Limb (tissue), 2 donors: ENCODE measurements at regions not wholly inside any gene's neighbourhood (a gene's known extent, or its start where the extent isn't known, plus 50 kb on each side); places are given as distances from the start of the nearest gene placed in this dataset.

Experiments used
- DNase-seq, 2 donors: peaks; one replicate each; pipeline ENCODE4 v3.0.0-alpha.2; 2016; ENCODE audit errors: extremely low spot score in 2 of 2

DNA sequence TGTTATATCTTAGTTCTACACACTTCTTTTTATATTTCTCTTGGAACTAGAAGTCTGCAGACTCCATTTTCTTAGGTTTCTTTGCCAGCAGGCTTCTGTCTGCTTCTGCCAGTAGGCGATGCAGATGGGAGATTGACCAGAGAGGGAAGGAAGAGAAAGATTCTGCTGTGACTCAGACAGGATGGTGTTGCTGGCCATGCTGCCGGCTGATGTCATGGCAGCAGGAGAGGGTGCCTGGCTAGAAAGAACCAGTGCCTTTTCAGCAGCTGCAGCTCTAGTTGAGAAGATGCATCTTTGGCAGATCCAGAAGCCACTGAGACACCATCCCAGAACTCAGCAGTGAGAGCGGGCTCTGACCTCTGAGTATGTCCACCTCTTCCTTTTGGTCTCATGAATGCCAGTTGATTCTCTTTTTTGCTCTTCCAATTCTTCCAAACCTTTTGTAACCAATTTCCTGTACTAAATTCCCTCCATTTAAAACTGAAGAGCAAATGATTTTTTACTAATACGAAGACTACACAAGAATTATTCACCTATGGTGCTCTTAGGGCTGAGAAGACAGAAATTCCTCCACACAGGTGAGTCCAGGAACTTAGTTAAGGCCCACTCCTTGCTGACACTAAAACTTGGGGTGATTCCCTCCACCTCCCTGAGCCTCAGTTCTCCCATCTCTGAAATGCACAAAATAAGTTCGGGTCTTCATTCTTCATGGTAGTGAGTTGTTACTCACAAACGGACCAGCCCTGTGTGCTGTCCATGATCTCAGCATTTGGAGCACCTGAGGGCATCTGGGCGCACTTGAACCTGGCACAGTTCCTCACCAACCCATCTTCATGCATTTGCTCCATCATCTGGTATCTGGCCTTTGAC lies 200.7 kb downstream of the MYCN start:
- no peak for DNase-seq

DNA sequence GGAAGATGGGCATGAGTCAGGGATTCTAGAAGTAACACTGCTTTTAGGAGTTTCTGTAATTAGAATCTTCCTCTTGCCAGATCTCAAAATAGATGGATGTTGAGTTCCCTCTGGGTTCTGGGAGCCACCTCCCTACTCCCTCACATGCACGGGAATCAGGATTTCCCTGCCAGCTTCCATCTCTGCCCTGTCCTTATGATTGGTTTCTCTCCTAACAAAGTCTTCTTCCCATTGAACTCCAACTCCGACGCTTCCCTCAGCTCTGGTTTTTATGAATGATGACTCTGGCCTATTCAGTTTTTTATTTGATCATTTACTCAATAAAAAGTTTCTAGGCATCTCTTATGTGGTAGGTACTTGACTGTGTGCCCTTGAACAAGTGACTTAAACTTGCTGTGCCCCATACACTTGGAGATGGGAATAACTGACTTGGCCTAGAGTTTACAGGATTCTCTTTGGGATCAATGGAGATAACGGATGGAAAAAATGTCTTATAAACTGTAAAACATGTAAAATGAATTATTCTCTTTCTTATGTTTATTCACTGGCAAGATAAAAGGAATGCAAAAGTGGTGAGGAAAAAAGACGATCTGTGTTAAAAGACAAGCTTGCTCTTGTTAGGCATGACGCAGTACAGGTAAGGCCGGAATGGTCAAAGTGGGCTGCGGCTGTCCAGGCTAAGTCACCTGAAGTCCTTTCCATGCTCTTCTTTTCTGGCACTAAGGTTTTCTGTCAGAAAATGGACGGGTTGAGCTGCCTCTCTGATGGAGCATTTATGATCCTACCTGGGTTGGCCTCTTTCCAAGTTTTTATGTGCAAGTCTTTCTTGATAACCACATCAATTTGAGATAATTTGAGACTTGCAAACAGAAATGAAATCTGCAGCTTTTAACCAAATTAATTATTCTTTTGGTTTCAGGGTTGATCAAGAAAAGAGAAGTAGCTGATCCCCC lies 199.6 kb downstream of the MYCN start:
- DNase-seq = no peak

- DNase-seq = no peak
These were observed 198.7 kb downstream of the MYCN start for GRCh38 chr2:16138811-16139662.

DNA sequence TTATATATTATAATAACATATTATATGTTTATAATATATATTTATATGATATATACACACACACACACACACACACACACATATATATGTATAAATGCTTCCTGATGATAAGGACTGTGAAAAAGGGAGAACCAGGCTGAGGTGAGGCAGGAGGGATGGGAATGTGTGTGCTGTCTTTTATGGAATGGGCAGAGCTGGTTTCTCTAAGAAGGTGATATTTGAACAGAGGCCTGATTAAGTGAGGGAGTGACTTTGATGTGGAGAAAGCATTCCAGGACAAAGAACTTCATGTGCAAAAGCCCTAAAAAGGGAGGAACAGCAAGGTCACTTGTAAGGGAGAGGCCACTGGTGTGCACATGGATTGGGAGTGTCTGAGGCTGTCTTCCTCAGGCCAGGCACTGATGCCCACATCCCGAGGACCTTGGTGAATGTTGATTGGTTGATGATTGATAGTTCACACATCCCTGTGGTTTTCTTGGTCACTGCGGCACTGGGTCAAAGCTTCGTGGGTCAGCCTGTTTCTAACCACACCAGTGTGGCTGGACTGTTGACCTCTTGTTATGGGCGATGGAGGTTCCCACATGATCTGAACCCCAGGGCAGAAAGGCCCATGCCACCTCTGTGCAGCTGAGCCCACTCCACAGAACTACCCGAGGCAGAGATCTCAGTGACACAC lies 196.9 kb downstream of the MYCN start:
- no peak for DNase-seq

- DNase-seq = no peak
These were observed 196.2 kb downstream of the MYCN start for GRCh38 chr2:16136461-16137035.

GRCh38 chr2:16135913-16136310 lies 195.6 kb downstream of the MYCN start:
- no peak for DNase-seq

DNA sequence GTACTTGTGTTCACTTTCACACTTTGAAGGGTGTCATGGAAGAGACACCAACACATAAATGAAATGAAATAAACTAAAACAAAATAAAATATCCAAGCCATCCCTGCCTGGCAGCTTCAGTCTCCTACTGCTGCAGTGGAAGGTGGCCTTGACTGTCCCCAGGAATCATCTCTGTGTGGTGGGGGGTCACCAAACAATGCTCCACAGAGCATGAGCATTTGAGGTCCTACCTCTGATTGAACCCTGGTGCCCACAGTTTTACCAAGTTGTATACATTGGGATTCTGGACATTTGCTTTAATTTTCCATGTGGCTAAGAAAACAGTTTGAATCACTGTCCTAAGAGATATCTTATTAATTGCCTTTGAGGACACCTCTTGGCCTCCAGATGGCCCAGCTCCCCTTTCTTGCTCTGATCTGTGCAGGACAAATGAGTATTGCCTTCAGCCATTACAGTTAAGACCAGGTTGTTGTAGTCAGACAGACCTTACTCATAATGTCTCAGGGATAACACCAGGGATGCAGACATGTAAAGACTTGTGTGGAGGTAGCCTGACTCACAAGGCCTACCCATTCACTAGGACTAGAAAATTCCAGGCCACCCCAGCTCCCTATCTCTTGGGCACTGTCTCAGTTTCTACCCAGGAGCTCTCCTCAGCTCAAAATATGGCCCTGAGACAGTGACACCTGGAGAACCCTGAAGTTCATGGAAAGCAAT lies 195.0 kb downstream of the MYCN start:
- no peak for DNase-seq

GRCh38 chr2:16134436-16135165 lies 194.3 kb downstream of the MYCN start:
- no peak for DNase-seq

- DNase-seq = no peak
These were observed 190.6 kb downstream of the MYCN start for GRCh38 chr2:16130906-16131400.

DNA sequence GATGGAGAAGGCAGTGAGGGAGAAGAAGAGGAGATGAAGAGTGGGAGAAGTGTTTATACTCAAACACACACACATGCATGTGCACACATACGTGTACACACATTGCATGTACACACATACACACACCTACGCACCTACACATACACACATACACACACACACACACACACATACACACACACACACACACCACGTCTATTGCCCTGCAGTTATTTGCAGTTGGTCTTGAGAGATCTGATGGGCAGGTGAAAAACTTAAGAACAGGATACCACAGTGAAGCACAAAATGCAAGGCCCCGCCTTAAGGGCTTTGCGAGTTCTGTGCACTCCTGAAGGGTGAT lies 190.2 kb downstream of the MYCN start:
- no peak for DNase-seq

- DNase-seq = no peak
These were observed 189.6 kb downstream of the MYCN start for GRCh38 chr2:16129716-16130540.

- DNase-seq = no peak
These were observed 188.6 kb downstream of the MYCN start for GRCh38 chr2:16128746-16129610.

GRCh38 chr2:16127958-16128357 lies 187.6 kb downstream of the MYCN start:
- no peak for DNase-seq

GRCh38 chr2:16127276-16127940 lies 187.1 kb downstream of the MYCN start:
- DNase-seq = no peak

- no peak for DNase-seq
These were observed 186.3 kb downstream of the MYCN start for GRCh38 chr2:16126517-16127275.
